VCaP (cell line): ENCODE measurements at regions not wholly inside any gene's neighbourhood (a gene's known extent, or its start where the extent isn't known, plus 50 kb on each side); places are given as distances from the start of the nearest gene placed in this dataset.
A peak's percentile ranks its signal among the peaks of the same experiment; 100 is the strongest.

Experiments used
- H3K27ac ChIP-seq: fragments of 450-650 bp; 2 replicates; pipeline ENCODE4 v1.5.1; 2017
- TF ChIP-seq, protein P1 (sequence below): fragments of 450-650 bp; conservative IDR thresholded peaks from 2 replicates; pipeline ENCODE4 v1.5.1; 2017; ENCODE audit warnings: mild to moderate bottlenecking, moderate library complexity

DNA sequence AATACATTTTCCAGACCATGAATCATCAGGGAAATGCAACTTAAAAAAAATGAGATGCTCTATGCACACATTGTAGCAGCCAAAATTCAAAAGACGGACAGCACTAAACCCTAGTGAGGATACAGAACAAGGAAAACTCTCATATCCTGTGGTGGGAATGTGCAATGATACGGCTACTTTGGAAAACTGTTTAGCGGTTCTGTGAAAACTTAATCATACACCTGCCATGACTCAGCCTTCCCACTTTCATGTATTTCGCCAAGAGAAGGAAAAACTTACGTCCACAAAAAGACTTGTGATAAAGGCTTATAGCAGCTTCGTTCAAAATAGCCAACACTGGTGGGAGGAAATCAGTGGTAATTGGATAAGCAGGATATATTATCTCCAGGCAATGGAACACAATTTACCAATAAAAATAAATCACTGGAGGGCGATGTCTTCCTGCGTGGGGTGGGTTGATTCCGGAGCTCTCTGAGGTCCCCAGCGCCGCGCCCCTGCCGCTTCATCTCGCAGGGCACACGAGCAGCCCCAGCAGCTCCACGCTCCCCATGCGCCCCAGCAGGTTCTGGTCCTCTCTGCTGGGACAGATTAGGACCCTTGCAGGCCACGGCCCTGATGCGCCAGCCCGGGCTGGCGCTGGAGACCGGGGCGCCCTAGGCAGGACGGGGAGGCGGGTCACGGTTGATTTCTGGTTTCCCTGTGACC lies 97.2 kb upstream of the ARHGEF7 start:
- H3K27ac ChIP-seq, result no peak overlapping the region
- TF ChIP-seq, protein P1, sequence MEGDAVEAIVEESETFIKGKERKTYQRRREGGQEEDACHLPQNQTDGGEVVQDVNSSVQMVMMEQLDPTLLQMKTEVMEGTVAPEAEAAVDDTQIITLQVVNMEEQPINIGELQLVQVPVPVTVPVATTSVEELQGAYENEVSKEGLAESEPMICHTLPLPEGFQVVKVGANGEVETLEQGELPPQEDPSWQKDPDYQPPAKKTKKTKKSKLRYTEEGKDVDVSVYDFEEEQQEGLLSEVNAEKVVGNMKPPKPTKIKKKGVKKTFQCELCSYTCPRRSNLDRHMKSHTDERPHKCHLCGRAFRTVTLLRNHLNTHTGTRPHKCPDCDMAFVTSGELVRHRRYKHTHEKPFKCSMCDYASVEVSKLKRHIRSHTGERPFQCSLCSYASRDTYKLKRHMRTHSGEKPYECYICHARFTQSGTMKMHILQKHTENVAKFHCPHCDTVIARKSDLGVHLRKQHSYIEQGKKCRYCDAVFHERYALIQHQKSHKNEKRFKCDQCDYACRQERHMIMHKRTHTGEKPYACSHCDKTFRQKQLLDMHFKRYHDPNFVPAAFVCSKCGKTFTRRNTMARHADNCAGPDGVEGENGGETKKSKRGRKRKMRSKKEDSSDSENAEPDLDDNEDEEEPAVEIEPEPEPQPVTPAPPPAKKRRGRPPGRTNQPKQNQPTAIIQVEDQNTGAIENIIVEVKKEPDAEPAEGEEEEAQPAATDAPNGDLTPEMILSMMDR, result peak; percentile 15; the same call in 1 of the 2 replicates

DNA sequence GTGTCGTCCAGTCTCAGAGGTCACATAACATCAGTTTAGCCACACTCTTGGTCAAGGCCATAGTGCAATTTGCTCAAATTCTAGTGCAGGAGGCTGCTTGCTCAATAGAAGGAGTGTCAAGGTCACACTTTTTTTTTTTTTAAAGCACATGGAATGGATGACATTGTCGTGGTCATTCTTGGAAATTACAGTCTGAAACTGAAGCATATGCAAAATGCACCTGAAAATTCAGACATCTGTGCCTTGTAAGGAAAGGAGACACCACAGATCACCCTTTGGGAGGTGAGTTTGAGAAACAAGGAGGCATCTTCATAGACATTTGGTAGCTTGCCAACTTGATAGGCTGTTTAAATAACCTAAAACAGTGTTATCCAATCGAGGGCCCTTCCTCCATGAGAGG lies 98.3 kb upstream of the ANKRD10 start:
- TF ChIP-seq, protein P1, result no peak
- no peak overlapping the region for H3K27ac ChIP-seq

DNA sequence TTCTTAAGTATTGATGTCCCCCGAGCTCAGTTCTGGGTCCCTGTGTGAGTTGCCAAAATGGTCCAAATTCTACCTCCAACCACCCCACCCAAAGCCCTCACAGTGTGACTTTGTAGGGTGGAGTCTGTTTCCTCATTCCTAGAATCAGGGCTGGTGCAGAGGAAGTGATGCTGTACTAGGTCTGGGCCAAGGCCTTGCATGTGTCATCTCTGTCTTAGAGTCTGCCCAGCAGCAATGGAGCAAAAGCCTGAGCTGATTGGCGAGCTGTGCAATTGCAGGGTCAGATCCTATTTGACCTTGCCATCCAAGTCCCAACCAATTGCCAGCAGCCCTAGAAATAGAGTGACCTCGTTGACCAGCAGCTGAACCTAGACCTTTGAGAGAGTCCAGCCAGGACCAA lies 97.0 kb upstream of the ANKRD10 start:
- no peak overlapping the region for H3K27ac ChIP-seq
- TF ChIP-seq, protein P1, result no peak

DNA sequence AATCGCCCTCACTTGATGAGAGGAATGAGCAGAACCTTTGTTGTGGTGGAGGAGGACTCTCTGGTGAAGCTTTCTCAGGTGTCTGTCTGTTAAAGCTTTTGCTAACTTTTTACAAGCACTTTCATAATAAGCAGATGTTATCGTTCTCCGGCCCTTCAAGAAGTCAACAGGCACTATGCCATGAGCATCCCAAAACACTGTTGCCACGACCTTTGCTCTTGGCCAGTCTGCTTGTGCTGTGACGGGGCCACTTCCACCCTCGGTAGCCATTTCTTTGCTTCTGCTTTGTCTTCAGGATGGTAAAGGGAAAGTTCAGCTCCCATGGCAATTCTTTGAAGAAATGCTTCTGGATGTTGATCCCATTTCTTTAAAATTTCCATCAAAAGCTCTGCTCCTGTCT lies 93.5 kb upstream of the ANKRD10 start:
- TF ChIP-seq, protein P1, result no peak
- H3K27ac ChIP-seq, result peak overlapping the region; percentile 95

- TF ChIP-seq, protein P1, result no peak
- H3K27ac ChIP-seq, result peak overlapping the region; percentile 95
Measured at GRCh38 chr13:111007209-111007608, 92.3 kb upstream of the ANKRD10 start.

DNA sequence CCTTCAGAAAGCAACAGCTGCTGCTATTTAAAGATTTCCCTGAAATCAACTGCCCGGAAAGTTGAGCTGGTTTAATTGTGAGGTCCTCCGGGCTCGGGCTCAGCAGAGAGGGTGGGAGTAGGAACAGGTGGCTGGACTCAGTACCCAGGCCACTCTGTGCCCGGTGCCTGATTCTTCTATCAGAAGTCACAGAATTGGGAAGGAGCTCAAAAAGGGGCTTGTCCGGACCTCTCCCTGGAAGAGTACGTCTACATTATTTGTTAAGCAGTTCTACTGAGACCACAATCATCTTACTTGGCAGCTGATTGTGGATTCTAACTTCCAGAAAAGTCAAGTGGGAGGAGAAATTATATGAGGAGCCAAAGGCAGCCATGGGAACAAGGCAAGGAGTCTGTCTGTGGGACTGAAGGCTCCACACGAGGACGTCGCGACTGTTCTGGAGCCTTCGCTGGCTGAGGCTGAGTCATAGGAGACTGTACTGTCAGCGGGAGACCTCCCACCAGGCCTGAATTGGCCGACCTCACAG lies 91.7 kb upstream of the ANKRD10 start:
- H3K27ac ChIP-seq, result peak overlapping the region; percentile 95
- TF ChIP-seq, protein P1, result no peak

DNA sequence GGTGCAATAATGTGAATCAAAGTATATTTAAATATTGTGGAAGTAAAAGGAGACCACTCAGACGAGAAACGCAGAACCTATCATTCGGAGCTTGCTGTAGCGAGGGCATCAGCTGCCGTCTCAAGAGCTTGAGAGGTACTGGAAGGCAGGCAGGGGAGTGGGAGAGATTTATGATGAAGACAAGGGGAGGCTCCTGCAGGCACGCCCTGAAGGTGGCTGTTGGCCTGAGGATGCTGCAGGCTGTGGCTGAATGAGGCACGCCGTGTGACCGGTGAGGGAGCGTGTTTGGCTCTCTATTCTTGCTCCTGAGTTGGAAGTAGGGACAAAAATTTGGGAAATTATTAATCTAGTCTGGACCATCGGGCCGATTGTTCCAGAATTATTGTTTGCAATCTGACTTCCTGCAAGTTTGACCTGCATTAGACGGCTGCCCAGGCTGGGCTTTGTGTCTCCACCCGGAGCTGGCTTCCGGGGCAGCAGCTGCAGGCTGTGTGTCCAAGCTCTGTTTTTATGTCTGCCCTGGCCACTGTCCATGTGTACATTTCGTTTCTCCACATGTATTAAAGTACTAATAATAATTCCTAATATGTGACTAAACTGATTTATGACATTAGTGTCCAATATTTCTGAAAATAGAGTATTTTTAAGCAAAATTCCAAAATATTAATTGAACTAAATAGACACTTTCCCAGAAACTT lies 91.1 kb upstream of the ANKRD10 start:
- H3K27ac ChIP-seq, result peak overlapping the region; percentile 95
- TF ChIP-seq, protein P1, result peak; percentile 38; the same call in 1 of the 2 replicates
